ENCODE measurements at regions not wholly inside any gene's neighbourhood (a gene's known extent, or its start where the extent isn't known, plus 50 kb on each side); places are given as distances from the start of the nearest gene placed in this dataset.

DNA sequence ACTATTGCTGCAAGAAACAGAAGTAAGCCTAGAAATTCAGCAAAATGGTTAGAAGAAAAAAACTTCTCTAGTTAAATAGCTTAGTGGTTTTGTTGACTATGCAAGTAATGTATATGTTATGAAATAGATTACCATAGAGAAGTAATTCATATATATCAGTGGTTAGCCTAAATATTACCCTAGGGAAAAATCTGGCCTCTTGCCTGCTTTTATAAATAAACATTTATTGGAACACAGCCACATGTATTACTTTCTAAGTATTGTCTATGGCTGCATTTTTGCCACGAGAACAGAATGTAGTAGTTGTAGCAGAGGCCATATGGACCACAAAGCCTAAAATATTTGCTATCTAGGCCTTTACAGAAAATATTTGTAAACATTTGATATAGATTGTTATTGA, 1471.7 kb upstream of the PRR20A start:
- no peak for DNase-seq (ENCODE audit: low spot score)

DNA sequence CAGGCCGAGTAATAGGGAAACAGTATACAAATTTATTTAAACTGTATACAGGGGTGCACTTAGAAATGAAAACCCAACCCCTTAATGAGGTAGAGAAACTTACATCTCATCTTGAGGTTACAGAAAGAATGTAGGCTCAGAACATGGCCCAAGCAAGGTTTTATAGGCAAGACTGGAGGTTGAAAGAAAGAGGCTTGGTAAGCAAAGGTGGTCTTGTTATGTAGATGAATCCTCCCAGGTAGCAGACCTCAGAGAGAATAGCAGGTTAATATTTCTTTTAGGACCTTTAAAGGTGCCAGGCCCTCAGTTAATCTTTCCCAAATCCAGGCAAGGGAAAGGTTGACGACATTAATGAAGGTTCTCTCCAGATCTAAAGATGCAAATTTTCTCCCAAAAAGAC, 1466.8 kb upstream of the PRR20A start:
- DNase-seq (ENCODE audit: low spot score) = no peak

DNA sequence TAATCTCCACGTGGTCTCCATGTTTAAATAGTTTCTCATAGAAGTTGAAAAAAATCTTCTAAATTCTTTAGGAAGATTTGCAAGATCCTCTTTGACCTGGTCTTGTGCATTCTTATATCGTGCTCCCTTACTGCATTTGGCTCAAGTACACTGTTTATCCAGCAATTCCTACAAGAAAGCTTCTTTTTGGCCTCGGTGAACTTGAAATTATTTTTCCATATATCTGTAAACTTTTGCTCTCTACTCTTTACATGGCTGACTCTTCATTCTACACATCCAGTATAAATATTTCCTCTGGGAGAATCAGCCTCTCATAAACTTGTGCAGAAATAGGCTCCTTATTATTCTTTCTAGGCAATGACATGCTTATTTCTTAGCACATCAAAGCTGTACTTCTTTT, 1457.9 kb upstream of the PRR20A start:
- no peak for DNase-seq (ENCODE audit: low spot score)

GRCh38 chr13:55705526-55705925, 1435.2 kb upstream of the PRR20A start:
- no peak for DNase-seq (ENCODE audit: low spot score)

DNA sequence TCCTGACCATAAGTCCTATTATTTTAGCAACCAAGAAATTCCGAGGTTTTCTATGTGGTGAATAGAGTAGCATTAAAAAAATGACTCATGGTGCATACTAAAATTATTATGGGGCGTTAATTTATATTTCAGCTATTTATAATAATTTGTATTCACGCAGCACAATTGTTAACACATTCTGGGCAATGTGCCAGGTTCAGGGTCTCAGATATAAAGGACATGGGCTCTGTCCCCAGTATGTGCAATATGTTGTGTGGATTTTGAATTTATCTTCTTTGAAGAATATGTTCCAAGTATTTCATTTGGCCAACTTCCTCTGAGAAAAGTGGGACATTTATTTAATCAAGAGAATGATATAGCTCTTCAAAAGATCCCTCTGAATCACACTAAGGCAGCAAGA, 1434.7 kb upstream of the PRR20A start:
- no peak for DNase-seq (ENCODE audit: low spot score)

DNA sequence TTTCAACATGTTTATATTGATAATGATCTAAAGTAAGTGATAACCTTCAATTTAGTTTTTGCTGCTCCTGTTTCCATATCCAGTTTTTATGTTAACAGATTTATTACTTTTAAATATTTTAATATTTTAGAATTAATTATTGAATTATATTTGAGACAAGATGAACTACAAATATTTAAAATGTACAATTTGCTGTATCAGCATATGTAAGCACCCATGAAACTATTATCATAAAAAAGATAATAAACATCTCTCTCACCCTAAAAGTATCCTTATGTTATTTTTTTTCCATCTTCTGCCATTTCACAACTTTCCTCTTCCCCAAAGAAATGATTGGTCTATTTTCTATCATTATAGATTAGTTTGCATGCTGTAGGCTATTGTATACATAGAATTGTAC, 1426.6 kb upstream of the PRR20A start:
- no peak for DNase-seq (ENCODE audit: low spot score)

DNA sequence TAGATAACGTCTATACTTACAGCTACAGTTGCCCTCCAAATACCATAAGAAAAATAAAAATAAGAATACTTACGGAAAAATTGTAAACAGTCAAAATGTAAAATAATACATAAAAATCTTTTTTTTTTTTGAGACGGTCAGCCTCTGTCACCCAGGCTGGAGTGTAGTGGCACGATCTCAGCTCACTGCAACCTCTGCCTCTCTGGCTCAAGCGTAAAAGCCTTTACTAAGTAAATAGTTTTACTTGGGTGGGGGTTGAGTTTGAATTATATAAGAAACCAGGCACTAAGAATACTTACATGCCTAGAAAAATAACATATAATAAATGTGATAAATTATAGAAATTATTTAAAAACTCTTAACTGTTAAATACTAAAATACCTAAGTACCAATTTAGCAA, 1413.0 kb upstream of the PRR20A start:
- no peak for DNase-seq (ENCODE audit: low spot score)

GRCh38 chr13:55728247-55728646, 1412.5 kb upstream of the PRR20A start:
- no peak for DNase-seq (ENCODE audit: low spot score)

- no peak for DNase-seq (ENCODE audit: low spot score)
These were observed 1394.9 kb upstream of the PRR20A start for GRCh38 chr13:55745828-55746227.

DNA sequence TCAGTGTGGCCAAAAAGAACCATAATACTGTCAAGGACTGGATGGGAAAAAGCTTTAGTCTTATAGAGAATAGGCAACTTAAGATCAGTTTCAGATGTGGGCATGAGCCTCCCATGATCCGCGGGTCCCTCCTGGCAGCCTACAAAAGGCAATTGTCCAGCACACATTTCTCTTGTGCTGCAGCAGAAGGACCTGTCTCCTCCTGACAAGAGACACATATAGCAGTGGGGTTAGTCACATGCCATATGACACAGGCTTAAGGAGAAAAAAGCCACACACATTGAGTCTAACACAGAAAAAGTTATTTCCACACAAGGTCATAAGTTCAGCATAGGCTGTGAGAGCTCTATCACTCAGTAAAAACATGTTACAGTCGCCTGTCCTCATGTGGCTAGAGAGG, 1378.7 kb upstream of the PRR20A start:
- no peak for DNase-seq (ENCODE audit: low spot score)

DNA sequence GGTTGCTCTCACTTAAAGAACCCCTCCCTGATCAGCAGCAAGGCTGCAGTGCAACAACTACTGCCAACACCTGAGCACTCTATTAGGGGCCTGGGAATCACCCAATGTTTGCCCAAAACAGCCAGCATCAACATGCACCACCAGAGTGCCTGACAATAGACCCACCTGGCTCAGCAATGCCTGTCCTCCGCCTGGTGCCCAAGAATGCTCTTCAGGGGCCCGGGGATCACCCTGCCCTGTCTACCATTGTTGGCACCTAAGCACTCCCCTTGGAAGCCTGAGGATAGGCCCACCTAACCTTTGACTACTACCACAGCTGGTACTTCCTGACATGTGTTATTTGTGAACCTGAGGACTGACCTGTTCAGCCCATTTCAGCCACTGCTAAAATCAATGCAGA, 1363.1 kb upstream of the PRR20A start:
- no peak for DNase-seq (ENCODE audit: low spot score)

GRCh38 chr13:55783841-55784240, 1356.9 kb upstream of the PRR20A start:
- no peak for DNase-seq (ENCODE audit: low spot score)

GRCh38 chr13:55788548-55788947, 1352.2 kb upstream of the PRR20A start:
- DNase-seq (ENCODE audit: low spot score) = no peak

- DNase-seq (ENCODE audit: low spot score) = no peak
These were observed 1348.0 kb upstream of the PRR20A start for GRCh38 chr13:55792544-55793193.

DNA sequence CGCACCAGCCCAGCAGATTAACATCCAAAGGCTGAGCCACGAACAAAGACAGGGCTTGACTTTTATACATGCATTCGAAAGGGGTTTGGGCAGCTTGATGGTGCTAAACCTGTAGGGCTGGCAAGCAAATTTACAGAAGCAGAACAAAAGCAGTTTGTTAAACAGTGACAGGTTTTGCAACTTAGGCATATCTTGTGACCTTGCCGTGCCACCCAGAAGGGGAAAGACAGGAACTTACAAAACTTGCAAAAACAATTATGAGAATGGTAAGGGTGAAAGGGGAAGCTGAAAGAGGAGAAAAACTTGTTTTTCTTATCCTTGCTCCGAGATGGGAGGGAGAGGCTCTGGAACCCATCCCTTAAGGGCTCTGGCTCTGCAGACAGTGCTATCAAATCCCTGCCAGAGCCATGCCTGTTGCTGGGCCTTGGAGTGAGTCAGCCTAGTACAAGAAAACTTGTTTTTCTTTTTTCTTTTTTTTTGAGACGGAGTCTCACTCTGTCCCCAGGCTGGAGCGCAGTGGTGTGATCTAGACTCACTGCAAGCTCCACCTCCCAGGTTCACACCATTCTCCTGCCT, 1325.2 kb upstream of the PRR20A start:
- no peak for DNase-seq (ENCODE audit: low spot score)

- no peak for DNase-seq (ENCODE audit: low spot score)
These were observed 1323.6 kb upstream of the PRR20A start for GRCh38 chr13:55816976-55817601.

- no peak for DNase-seq (ENCODE audit: low spot score)
These were observed 1319.9 kb upstream of the PRR20A start for GRCh38 chr13:55820817-55821216.

GRCh38 chr13:55869648-55870047, 1271.1 kb upstream of the PRR20A start:
- no peak for DNase-seq (ENCODE audit: low spot score)

DNA sequence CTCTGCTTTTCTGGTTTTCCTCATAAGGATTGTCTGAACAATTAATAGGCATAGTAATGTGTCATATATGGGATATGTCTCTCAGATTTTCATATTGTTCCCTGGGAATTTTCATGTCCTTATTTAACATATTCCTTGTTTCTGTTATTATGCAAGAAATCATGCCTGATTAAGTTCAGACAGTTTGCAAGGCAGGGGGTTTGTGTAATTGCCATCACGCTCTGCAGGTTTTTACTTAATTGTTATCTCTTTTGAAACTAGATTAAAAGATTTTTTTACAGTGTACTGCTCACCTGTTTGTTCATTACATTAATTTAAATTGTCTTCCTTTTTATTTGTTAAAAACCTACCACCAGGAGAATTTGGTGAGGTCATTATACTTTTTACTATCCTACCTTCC, 1253.2 kb upstream of the PRR20A start:
- DNase-seq (ENCODE audit: low spot score) = no peak

GRCh38 chr13:55893540-55893939, 1247.2 kb upstream of the PRR20A start:
- no peak for DNase-seq (ENCODE audit: low spot score)

GRCh38 chr13:55937180-55937579, 1203.5 kb upstream of the PRR20A start:
- no peak for DNase-seq (ENCODE audit: low spot score)

GRCh38 chr13:55948175-55948574, 1192.5 kb upstream of the PRR20A start:
- DNase-seq (ENCODE audit: low spot score) = no peak

- no peak for DNase-seq (ENCODE audit: low spot score)
These were observed 1176.8 kb upstream of the PRR20A start for GRCh38 chr13:55963934-55964333.

- DNase-seq (ENCODE audit: low spot score) = no peak
These were observed 1173.7 kb upstream of the PRR20A start for GRCh38 chr13:55967055-55967454.
